NCI-H345 treated with DMSO at 0.1 percent for 48 hours (cell line): ENCODE measurements at regions not wholly inside any gene's neighbourhood (a gene's known extent, or its start where the extent isn't known, plus 50 kb on each side); places are given as distances from the start of the nearest gene placed in this dataset.

Experiments
- DNase-seq: peaks from one replicate; lab custom pipeline; 2025; ENCODE audit not compliant: unreplicated experiment; lab: John Stamatoyannopoulos, UW

GRCh38 chr5:8381972-8382371 lies 513.0 kb downstream of the MTRR start:
- DNase-seq = no peak

GRCh38 chr5:8382456-8382855 lies 513.5 kb downstream of the MTRR start:
- DNase-seq = no peak

- DNase-seq = no peak
Observed at GRCh38 chr5:8383616-8384015, 514.7 kb downstream of the MTRR start.

- no peak for DNase-seq
Observed at GRCh38 chr5:8386719-8387288, 517.9 kb downstream of the MTRR start.

- no peak for DNase-seq
Observed at GRCh38 chr5:8391911-8392310, 523.0 kb downstream of the MTRR start.

- DNase-seq = no peak
Observed at GRCh38 chr5:8393240-8393639, 524.3 kb downstream of the MTRR start.

- no peak for DNase-seq
Observed at GRCh38 chr5:8394965-8395364, 526.0 kb downstream of the MTRR start.

- DNase-seq = no peak
Observed at GRCh38 chr5:8396246-8396645, 527.3 kb downstream of the MTRR start.

GRCh38 chr5:8396756-8397155 lies 527.8 kb downstream of the MTRR start:
- DNase-seq = no peak

GRCh38 chr5:8399471-8399870 lies 530.5 kb downstream of the MTRR start:
- DNase-seq = no peak

GRCh38 chr5:8408258-8408657 lies 539.3 kb downstream of the MTRR start:
- DNase-seq = no peak

- DNase-seq = no peak
Observed at GRCh38 chr5:8410618-8411017, 541.7 kb downstream of the MTRR start.

- DNase-seq = no peak
Observed at GRCh38 chr5:8413975-8414374, 545.0 kb downstream of the MTRR start.

- DNase-seq = no peak
Observed at GRCh38 chr5:8417316-8418048, 548.5 kb downstream of the MTRR start.

- no peak for DNase-seq
Observed at GRCh38 chr5:8418049-8418426, 549.1 kb downstream of the MTRR start.

GRCh38 chr5:8429778-8430758 lies 561.1 kb downstream of the MTRR start:
- no peak for DNase-seq

- DNase-seq = no peak
Observed at GRCh38 chr5:8434501-8434900, 565.6 kb downstream of the MTRR start.

- no peak for DNase-seq
Observed at GRCh38 chr5:8436924-8437323, 568.0 kb downstream of the MTRR start.

- no peak for DNase-seq
Observed at GRCh38 chr5:8445139-8445538, 576.2 kb downstream of the MTRR start.

GRCh38 chr5:8446179-8446578 lies 577.2 kb downstream of the MTRR start:
- no peak for DNase-seq

- DNase-seq = no peak
Observed at GRCh38 chr5:8456846-8457186, 587.9 kb downstream of the MTRR start.
